Liver (tissue), 3 donors: ENCODE measurements at regions not wholly inside any gene's neighbourhood (a gene's known extent, or its start where the extent isn't known, plus 50 kb on each side); places are given as distances from the start of the nearest gene placed in this dataset.

Experiments used
- CTCF ChIP-seq: fragments of 150-350 bp; IDR thresholded peaks from 2 replicates; pipeline ENCODE4 v1.5.1; 2017; ENCODE audit warnings: improper control_type of control experiment, low read depth, low read length; ENCODE audit not compliant: missing input control
- GABPA ChIP-seq, 2 donors: IDR thresholded peaks in 1 of 2; conservative IDR thresholded peaks in 1 of 2; 2 replicates each; pipeline ENCODE4 v1.6.1; 2016; ENCODE audit warnings: antibody characterized with exemption in 2 of 2, mild to moderate bottlenecking in 1 of 2, moderate library complexity in 1 of 2
- HNF4A ChIP-seq, 2 donors: conservative IDR thresholded peaks; 2 replicates each; pipeline ENCODE4 v1.6.1; 2016; ENCODE audit warnings: antibody characterized with exemption in 2 of 2, mild to moderate bottlenecking in 2 of 2
- MAX ChIP-seq: IDR thresholded peaks from 2 replicates; pipeline ENCODE4 v1.6.1; 2016; ENCODE audit warnings: antibody characterized with exemption
- SP1 ChIP-seq: IDR thresholded peaks from 2 replicates; pipeline ENCODE4 v1.6.1; 2018; ENCODE audit warnings: antibody characterized with exemption, mild to moderate bottlenecking
- TF ChIP-seq, protein P1 (sequence below): IDR thresholded peaks from 2 replicates; pipeline ENCODE4 v1.6.1; 2016; ENCODE audit warnings: antibody characterized with exemption
- TF ChIP-seq, protein P2 (sequence below): IDR thresholded peaks from 2 replicates; pipeline ENCODE4 v1.6.1; 2016; ENCODE audit warnings: antibody characterized with exemption, mild to moderate bottlenecking
- TF ChIP-seq, protein P3 (sequence below): IDR thresholded peaks from 2 replicates; pipeline ENCODE4 v1.6.1; 2016; ENCODE audit warnings: antibody characterized with exemption
- donor health status: healthy.
- donor health status: healthy.

DNA sequence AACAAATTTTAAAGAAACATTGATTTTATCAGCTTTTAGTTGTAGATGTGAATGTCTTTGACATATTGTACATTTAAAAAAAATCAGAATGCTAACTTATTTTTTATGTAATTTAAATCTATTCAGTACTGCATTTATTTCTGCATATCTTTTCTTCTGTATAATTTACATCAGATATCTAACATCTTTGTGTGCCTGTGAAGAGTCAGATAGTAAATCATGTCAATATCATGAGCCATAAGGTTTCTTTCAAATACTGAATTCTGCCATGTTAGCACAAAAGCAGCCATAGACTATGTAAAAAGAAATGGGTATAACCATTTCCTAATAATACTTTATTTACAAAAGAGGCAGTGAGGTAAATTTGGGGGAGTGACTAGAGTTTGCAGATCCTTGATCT, 1829.2 kb downstream of the NCAM2 start:
- TF ChIP-seq CTCF = no peak
- TF ChIP-seq MAX = no peak
- TF ChIP-seq, protein P1, sequence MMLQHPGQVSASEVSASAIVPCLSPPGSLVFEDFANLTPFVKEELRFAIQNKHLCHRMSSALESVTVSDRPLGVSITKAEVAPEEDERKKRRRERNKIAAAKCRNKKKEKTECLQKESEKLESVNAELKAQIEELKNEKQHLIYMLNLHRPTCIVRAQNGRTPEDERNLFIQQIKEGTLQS = no peak
- TF ChIP-seq, protein P2, sequence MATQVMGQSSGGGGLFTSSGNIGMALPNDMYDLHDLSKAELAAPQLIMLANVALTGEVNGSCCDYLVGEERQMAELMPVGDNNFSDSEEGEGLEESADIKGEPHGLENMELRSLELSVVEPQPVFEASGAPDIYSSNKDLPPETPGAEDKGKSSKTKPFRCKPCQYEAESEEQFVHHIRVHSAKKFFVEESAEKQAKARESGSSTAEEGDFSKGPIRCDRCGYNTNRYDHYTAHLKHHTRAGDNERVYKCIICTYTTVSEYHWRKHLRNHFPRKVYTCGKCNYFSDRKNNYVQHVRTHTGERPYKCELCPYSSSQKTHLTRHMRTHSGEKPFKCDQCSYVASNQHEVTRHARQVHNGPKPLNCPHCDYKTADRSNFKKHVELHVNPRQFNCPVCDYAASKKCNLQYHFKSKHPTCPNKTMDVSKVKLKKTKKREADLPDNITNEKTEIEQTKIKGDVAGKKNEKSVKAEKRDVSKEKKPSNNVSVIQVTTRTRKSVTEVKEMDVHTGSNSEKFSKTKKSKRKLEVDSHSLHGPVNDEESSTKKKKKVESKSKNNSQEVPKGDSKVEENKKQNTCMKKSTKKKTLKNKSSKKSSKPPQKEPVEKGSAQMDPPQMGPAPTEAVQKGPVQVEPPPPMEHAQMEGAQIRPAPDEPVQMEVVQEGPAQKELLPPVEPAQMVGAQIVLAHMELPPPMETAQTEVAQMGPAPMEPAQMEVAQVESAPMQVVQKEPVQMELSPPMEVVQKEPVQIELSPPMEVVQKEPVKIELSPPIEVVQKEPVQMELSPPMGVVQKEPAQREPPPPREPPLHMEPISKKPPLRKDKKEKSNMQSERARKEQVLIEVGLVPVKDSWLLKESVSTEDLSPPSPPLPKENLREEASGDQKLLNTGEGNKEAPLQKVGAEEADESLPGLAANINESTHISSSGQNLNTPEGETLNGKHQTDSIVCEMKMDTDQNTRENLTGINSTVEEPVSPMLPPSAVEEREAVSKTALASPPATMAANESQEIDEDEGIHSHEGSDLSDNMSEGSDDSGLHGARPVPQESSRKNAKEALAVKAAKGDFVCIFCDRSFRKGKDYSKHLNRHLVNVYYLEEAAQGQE = no peak
- no peak for TF ChIP-seq GABPA (IDR thresholded peaks at IDR 0.05 in 1 of 2, conservative IDR thresholded peaks at IDR 0.05 in 1 of 2)
- TF ChIP-seq SP1 = no peak
- no peak for TF ChIP-seq HNF4A (conservative IDR thresholded peaks at IDR 0.05)
- TF ChIP-seq, protein P3, sequence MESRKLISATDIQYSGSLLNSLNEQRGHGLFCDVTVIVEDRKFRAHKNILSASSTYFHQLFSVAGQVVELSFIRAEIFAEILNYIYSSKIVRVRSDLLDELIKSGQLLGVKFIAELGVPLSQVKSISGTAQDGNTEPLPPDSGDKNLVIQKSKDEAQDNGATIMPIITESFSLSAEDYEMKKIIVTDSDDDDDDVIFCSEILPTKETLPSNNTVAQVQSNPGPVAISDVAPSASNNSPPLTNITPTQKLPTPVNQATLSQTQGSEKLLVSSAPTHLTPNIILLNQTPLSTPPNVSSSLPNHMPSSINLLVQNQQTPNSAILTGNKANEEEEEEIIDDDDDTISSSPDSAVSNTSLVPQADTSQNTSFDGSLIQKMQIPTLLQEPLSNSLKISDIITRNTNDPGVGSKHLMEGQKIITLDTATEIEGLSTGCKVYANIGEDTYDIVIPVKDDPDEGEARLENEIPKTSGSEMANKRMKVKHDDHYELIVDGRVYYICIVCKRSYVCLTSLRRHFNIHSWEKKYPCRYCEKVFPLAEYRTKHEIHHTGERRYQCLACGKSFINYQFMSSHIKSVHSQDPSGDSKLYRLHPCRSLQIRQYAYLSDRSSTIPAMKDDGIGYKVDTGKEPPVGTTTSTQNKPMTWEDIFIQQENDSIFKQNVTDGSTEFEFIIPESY = no peak
